PFSK-1 (cell line): ENCODE measurements at regions not wholly inside any gene's neighbourhood (a gene's known extent, or its start where the extent isn't known, plus 50 kb on each side); places are given as distances from the start of the nearest gene placed in this dataset.

Source experiments
- POLR2AphosphoS5 ChIP-seq: IDR thresholded peaks from 2 replicates; pipeline ENCODE4 v1.6.1; 2012; ENCODE audit warnings: low read depth, mild to moderate bottlenecking, control low read depth, low read length, moderate library complexity
- REST ChIP-seq, 2 experiments: IDR thresholded peaks; 2 replicates each; pipeline versions ENCODE4 v1.6.1 to v1.8.0; 2011 to 2012; ENCODE audit warnings: low read depth in 2 of 2, low read length in 2 of 2, control low read depth in 1 of 2, inconsistent platforms in 1 of 2, mild to moderate bottlenecking in 1 of 2, moderate library complexity in 1 of 2; ENCODE audit not compliant: insufficient read depth in 1 of 2
- SIN3A ChIP-seq: IDR thresholded peaks from 2 replicates; pipeline ENCODE4 v1.6.1; 2012; ENCODE audit warnings: mild to moderate bottlenecking, low read length, moderate library complexity, borderline replicate concordance; ENCODE audit not compliant: insufficient read depth
- TAF1 ChIP-seq: IDR thresholded peaks from 2 replicates; pipeline ENCODE4 v1.6.1; 2012; ENCODE audit warnings: low read length, control low read depth, borderline replicate concordance; ENCODE audit not compliant: insufficient read depth

GRCh38 chr12:126419131-126419530 is 1353.9 kb downstream of the AACS start:
- TF ChIP-seq REST (IDR thresholded peaks at IDR 0.05; ENCODE audit: insufficient read depth in 1 of 2, low read depth in 2 of 2, low read length in 2 of 2) (no peak), SIN3A (no peak), TAF1 (no peak), POLR2AphosphoS5 (no peak)
